ENCODE measurements at regions not wholly inside any gene's neighbourhood (a gene's known extent, or its start where the extent isn't known, plus 50 kb on each side); places are given as distances from the start of the nearest gene placed in this dataset.

DNA sequence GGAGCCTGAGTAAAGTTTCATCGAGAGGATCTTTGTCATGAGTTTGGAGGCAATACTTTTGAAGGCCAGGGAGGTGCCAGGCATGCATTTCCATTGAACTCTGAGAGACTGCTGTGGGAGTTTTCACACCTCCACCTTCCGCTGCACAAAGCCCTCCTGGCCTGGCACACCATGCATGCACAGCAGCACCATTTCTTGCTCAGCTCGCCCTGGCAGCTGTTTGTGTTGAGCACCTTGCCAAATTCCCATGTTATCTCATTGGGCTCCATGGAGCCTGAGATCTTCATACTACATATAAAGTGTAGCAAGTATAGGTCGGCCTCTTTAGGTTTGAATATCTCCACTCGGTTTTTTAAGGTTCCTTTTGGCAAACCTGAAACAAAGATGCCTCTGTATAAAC, 125.7 kb upstream of the CLINT1 start:
- TF ChIP-seq, protein P1, sequence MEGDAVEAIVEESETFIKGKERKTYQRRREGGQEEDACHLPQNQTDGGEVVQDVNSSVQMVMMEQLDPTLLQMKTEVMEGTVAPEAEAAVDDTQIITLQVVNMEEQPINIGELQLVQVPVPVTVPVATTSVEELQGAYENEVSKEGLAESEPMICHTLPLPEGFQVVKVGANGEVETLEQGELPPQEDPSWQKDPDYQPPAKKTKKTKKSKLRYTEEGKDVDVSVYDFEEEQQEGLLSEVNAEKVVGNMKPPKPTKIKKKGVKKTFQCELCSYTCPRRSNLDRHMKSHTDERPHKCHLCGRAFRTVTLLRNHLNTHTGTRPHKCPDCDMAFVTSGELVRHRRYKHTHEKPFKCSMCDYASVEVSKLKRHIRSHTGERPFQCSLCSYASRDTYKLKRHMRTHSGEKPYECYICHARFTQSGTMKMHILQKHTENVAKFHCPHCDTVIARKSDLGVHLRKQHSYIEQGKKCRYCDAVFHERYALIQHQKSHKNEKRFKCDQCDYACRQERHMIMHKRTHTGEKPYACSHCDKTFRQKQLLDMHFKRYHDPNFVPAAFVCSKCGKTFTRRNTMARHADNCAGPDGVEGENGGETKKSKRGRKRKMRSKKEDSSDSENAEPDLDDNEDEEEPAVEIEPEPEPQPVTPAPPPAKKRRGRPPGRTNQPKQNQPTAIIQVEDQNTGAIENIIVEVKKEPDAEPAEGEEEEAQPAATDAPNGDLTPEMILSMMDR (conservative IDR thresholded peaks at IDR 0.05 in 1 of 2, IDR thresholded peaks at IDR 0.05 in 1 of 2; ENCODE audit: extremely low read depth in 1 of 2, insufficient read depth in 1 of 2, low read depth in 1 of 2, low read length in 2 of 2) = no peak
- TF ChIP-seq EZH2 (IDR thresholded peaks at IDR 0.05; ENCODE audit: borderline replicate concordance, low read length) = no peak
